Keratinocyte (primary cell): ENCODE measurements at regions not wholly inside any gene's neighbourhood (a gene's known extent, or its start where the extent isn't known, plus 50 kb on each side); places are given as distances from the start of the nearest gene placed in this dataset.
"Not testable (repeated sequence)": the region's sequence is repeated elsewhere in the genome, so short reads cannot be mapped to it uniquely, and the experiment has no call there.

Experiments used
- DNase-seq: peaks from one replicate; pipeline ENCODE4 v3.0.0-alpha.2; 2011; ENCODE audit warnings: low read depth, missing footprints, low spot score
- FAIRE-seq: peaks from 2 replicates; lab custom pipeline; 2011; peaks lifted over from hg19 to GRCh38; lab: Jason Lieb, UNC
- H2AFZ ChIP-seq: 2 replicates; pipeline ENCODE4 v1.6.0; 2012; ENCODE audit warnings: low read length, control low read depth, inconsistent platforms; ENCODE audit not compliant: control insufficient read depth
- H3K27ac ChIP-seq: 2 replicates; pipeline ENCODE4 v1.5.1; 2011; ENCODE audit warnings: low read length; ENCODE audit not compliant: control insufficient read depth, insufficient read depth
- H3K27me3 ChIP-seq: 3 replicates; pipeline ENCODE4 v1.6.0; 2011; ENCODE audit warnings: low read length; ENCODE audit not compliant: control insufficient read depth, insufficient read depth; ENCODE audit errors: extremely low read depth
- H3K36me3 ChIP-seq, 2 experiments: 2 replicates in 1 of 2; 3 replicates in 1 of 2; pipeline ENCODE4 v1.5.1; 2011; ENCODE audit warnings: low read length in 2 of 2, mild to moderate bottlenecking in 1 of 2; ENCODE audit not compliant: control insufficient read depth in 2 of 2, insufficient read depth in 2 of 2; ENCODE audit errors: extremely low read depth in 1 of 2
- H3K4me1 ChIP-seq: 3 replicates; pipeline ENCODE4 v1.5.1; 2011; ENCODE audit warnings: low read length; ENCODE audit not compliant: control insufficient read depth, insufficient read depth; ENCODE audit errors: extremely low read depth
- H3K4me2 ChIP-seq: 3 replicates; pipeline ENCODE4 v1.6.0; 2011; ENCODE audit warnings: low read depth, low read length; ENCODE audit not compliant: control insufficient read depth, insufficient read depth; ENCODE audit errors: extremely low read depth
- H3K4me3 ChIP-seq, 3 experiments: fragments of 200-600 bp in 1 of 3; sonication (generic) in 1 of 3; 2 replicates in 2 of 3; 3 replicates in 1 of 3; pipeline ENCODE4 v1.5.1; 2011 to 2016; ENCODE audit warnings: low read length in 3 of 3, mild to moderate bottlenecking in 3 of 3, control low read depth in 2 of 3, inconsistent platforms in 1 of 3, low read depth in 1 of 3, mixed read lengths in 1 of 3, mixed run types in 1 of 3, moderate library complexity in 1 of 3; ENCODE audit not compliant: control insufficient read depth in 2 of 3, insufficient read depth in 2 of 3; ENCODE audit errors: extremely low read depth in 1 of 3
- H3K79me2 ChIP-seq: 2 replicates; pipeline ENCODE4 v1.6.0; 2012; ENCODE audit warnings: low read length; ENCODE audit not compliant: control insufficient read depth, insufficient read depth
- H3K9ac ChIP-seq: 3 replicates; pipeline ENCODE4 v1.6.0; 2011; ENCODE audit warnings: low read length; ENCODE audit not compliant: control insufficient read depth, insufficient read depth; ENCODE audit errors: extremely low read depth
- H3K9me1 ChIP-seq: 3 replicates; pipeline ENCODE4 v1.6.0; 2011; ENCODE audit warnings: low read length; ENCODE audit not compliant: control insufficient read depth, insufficient read depth; ENCODE audit errors: extremely low read depth
- H3K9me3 ChIP-seq: 2 replicates; pipeline ENCODE4 v1.5.1; 2012; ENCODE audit warnings: low read depth, low read length; ENCODE audit not compliant: control insufficient read depth
- H4K20me1 ChIP-seq: 3 replicates; pipeline ENCODE4 v1.6.0; 2011; ENCODE audit warnings: low read length; ENCODE audit not compliant: control insufficient read depth, insufficient read depth; ENCODE audit errors: extremely low read depth
- CTCF ChIP-seq, 3 experiments: IDR thresholded peaks in 1 of 3; conservative IDR thresholded peaks in 1 of 3; optimal IDR thresholded peaks in 1 of 3; 2 replicates in 2 of 3; 3 replicates in 1 of 3; pipeline versions ENCODE3 to v1.5.1; 2011; ENCODE audit warnings: low read length in 3 of 3, mild to moderate bottlenecking in 3 of 3, moderate library complexity in 2 of 3, control low read depth in 1 of 3, inconsistent platforms in 1 of 3; ENCODE audit not compliant: insufficient read depth in 2 of 3; ENCODE audit errors: extremely low read depth in 1 of 3
- EZH2 ChIP-seq: IDR thresholded peaks from one replicate; pipeline ENCODE4 v1.6.1; 2012; ENCODE audit warnings: inconsistent platforms, mild to moderate bottlenecking, low read length, moderate library complexity
- dilution Hi-C: fragments of 300-500 bp; cut with MboI; formaldehyde crosslinking; loops from one replicate; pipeline ENCODE4 v1.7.0; 2020; ENCODE audit warnings: low sequenced_read_pairs; ENCODE audit not compliant: extremely low pct_ligation_motif_present

GRCh38 chr7:55313671-55314070, 51.5 kb upstream of the LANCL2 start:
- not testable (repeated sequence) for H3K4me2 ChIP-seq

GRCh38 chr7:55314967-55315366, 50.2 kb upstream of the LANCL2 start:
- Histone ChIP-seq H3K27me3 (no peaks in the 10 kb centered on the region), H3K9me1 (no peaks in the 10 kb centered on the region), H3K9me3 (no peaks in the 10 kb centered on the region), H3K9ac (no peak overlapping the region), H3K4me1 (no peaks in the 10 kb centered on the region), H3K36me3 (no peaks in the 10 kb centered on the region), H3K4me3 (no peak overlapping the region), H4K20me1 (no peaks in the 10 kb centered on the region), H3K4me2 (no peak overlapping the region), H2AFZ (no peak overlapping the region), H3K27ac (no peak overlapping the region), H3K79me2 (no peaks in the 10 kb centered on the region)
- TF ChIP-seq EZH2 (no peak), CTCF (optimal IDR thresholded peaks at IDR 0.05 in 1 of 3, IDR thresholded peaks at IDR 0.05 in 1 of 3, conservative IDR thresholded peaks at IDR 0.05 in 1 of 3; ENCODE audit: extremely low read depth in 1 of 3, insufficient read depth in 2 of 3, low read length in 3 of 3) (no peak)
- dilution Hi-C loops, result no loop called here
- FAIRE-seq (no peak), DNase-seq (no peak)

More at GRCh38 chr7:55313671-55314070, 51.5 kb upstream of the LANCL2 start:
- H3K79me2 ChIP-seq, H3K9me1 ChIP-seq, H3K36me3 ChIP-seq, dilution Hi-C loops, H3K4me1 ChIP-seq, H2AFZ ChIP-seq, H3K4me3 ChIP-seq, H3K9ac ChIP-seq, H3K27me3 ChIP-seq, H3K9me3 ChIP-seq, FAIRE-seq, H3K27ac ChIP-seq, H4K20me1 ChIP-seq, DNase-seq: not testable (repeated sequence)
